ENCODE measurements at regions not wholly inside any gene's neighbourhood (a gene's known extent, or its start where the extent isn't known, plus 50 kb on each side); places are given as distances from the start of the nearest gene placed in this dataset.

DNA sequence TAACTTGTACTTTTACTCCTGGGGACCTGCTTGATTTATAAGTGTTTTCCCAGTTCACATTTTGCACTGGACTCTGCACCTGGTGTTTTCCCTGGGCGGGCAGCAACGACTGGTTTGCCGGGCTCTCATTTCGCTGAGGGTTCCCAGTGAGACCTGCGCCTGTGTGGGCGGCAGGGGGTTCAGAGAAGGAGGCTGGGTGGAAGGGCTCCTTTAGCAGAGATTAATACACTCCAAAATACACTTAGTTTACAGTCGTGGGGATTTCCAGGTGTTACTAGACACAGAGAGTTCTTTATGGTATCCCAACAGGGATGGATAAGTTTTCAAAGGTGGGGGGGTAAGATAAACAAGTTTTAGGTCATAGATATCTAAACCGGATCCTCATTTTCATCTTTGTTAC, 53.0 kb upstream of the SHISA3 start:
- Histone ChIP-seq H3K4me3 (no peak overlapping the region), H3K4me1 (no peaks in the 10 kb centered on the region), H3K27me3 (peaks cover 5% of the 10 kb centered on the region), H3K36me3 (no peaks in the 10 kb centered on the region), H3K9me3 (no peaks in the 10 kb centered on the region), H3K27ac (no peak overlapping the region)
- WGBS, 2 donors (ENCODE audit: low coverage in 1 of 2), result 40 to 41% methylated on average over 2 to 8 of the region's 8 CpGs
- TF ChIP-seq POLR2A (IDR thresholded peaks at IDR 0.05) (no peak), POLR2AphosphoS5 (IDR thresholded peaks at IDR 0.05) (no peak), EP300 (IDR thresholded peaks at IDR 0.05; ENCODE audit: low read depth) (no peak)
- TF ChIP-seq, protein P1, sequence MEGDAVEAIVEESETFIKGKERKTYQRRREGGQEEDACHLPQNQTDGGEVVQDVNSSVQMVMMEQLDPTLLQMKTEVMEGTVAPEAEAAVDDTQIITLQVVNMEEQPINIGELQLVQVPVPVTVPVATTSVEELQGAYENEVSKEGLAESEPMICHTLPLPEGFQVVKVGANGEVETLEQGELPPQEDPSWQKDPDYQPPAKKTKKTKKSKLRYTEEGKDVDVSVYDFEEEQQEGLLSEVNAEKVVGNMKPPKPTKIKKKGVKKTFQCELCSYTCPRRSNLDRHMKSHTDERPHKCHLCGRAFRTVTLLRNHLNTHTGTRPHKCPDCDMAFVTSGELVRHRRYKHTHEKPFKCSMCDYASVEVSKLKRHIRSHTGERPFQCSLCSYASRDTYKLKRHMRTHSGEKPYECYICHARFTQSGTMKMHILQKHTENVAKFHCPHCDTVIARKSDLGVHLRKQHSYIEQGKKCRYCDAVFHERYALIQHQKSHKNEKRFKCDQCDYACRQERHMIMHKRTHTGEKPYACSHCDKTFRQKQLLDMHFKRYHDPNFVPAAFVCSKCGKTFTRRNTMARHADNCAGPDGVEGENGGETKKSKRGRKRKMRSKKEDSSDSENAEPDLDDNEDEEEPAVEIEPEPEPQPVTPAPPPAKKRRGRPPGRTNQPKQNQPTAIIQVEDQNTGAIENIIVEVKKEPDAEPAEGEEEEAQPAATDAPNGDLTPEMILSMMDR (IDR thresholded peaks at IDR 0.05), result no peak
- no peak for DNase-seq
- intact Hi-C loops (cut with DNase I; ENCODE audit: low total_unique reads), result no loop called here
- in situ Hi-C loops (cut with MboI; ENCODE audit: low pct_ligation_motif_present in 1 of 4, low pct_unique_long_range_greater_than_20kb in 1 of 4, low sequenced_read_pairs in 3 of 4), result no loop called here

DNA sequence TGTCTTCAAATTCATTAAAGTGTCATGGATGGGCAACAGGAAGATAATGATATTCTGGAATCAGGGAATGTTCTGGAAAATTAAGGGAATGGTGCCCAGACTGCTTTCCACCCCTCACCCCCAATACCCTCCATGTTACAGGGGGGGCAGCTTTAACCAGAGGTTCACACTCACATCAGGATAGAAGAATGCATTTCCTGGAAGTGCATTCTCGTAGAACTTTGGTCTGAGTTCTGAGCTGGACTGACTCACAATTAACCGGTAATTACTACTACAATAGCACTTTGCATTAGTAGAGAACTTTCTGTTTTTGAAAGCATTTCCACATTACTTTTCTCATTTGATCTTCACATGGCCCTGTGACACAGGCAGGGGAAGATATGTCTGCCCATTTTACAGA, 52.5 kb upstream of the SHISA3 start:
- Histone ChIP-seq H3K36me3 (no peaks in the 10 kb centered on the region), H3K27me3 (peaks cover 5% of the 10 kb centered on the region), H3K9me3 (no peaks in the 10 kb centered on the region), H3K4me1 (no peaks in the 10 kb centered on the region), H3K4me3 (no peak overlapping the region), H3K27ac (no peak overlapping the region)
- intact Hi-C loops (cut with DNase I; ENCODE audit: low total_unique reads), result no loop called here
- TF ChIP-seq EP300 (IDR thresholded peaks at IDR 0.05; ENCODE audit: low read depth), result no peak
- TF ChIP-seq, protein P1 (IDR thresholded peaks at IDR 0.05), result no peak
- no peak for TF ChIP-seq POLR2AphosphoS5 (IDR thresholded peaks at IDR 0.05)
- no peak for TF ChIP-seq POLR2A (IDR thresholded peaks at IDR 0.05)
- 20 to 50% methylated on average over 1 to 2 of the region's 2 CpGs for WGBS, 2 donors (ENCODE audit: low coverage in 1 of 2)
- in situ Hi-C loops (cut with MboI; ENCODE audit: low pct_ligation_motif_present in 1 of 4, low pct_unique_long_range_greater_than_20kb in 1 of 4, low sequenced_read_pairs in 3 of 4), result no loop called here
- DNase-seq, result no peak

DNA sequence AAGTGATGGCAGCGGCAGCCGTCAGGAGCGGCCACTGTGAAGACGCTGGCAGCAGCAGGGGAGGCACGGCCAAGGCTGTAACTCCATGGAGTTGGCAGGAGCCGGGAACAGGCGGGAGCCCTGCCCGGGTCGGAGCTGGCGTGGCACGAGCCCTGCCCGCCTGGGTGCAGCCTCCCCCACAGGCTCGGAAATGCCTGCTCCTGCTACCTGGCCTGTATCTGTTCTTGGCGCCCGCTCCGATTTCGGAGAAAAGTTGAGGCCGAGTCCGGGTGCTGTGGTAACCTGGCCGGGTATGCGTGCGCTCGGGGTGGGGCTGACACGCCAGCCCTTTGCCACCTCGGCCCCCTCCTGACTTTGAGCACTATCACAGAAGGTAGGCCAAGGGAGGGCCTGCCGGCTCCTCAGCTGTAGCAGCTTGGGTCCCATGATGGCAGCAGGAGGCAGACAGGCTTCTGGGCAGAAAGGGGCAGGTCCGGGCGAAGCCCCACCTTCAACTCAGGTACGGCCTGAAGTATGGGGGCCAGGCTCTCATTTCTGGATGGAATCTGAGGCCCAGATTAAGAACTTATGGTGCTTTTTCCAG, 51.2 kb upstream of the SHISA3 start:
- Histone ChIP-seq H3K27me3 (peaks cover 5% of the 10 kb centered on the region), H3K4me3 (no peak overlapping the region), H3K27ac (no peak overlapping the region), H3K4me1 (no peaks in the 10 kb centered on the region), H3K36me3 (no peaks in the 10 kb centered on the region), H3K9me3 (no peaks in the 10 kb centered on the region)
- no peak for DNase-seq
- TF ChIP-seq, protein P1 (IDR thresholded peaks at IDR 0.05), result no peak
- TF ChIP-seq POLR2AphosphoS5 (IDR thresholded peaks at IDR 0.05) (no peak), POLR2A (IDR thresholded peaks at IDR 0.05) (no peak)
- in situ Hi-C loops (cut with MboI; ENCODE audit: low pct_ligation_motif_present in 1 of 4, low pct_unique_long_range_greater_than_20kb in 1 of 4, low sequenced_read_pairs in 3 of 4), result no loop called here
- intact Hi-C loops (cut with DNase I; ENCODE audit: low total_unique reads), result no loop called here
- WGBS, 2 donors (ENCODE audit: low coverage in 1 of 2), result 92 to 94% methylated on average over 3 to 29 of the region's 29 CpGs

DNA sequence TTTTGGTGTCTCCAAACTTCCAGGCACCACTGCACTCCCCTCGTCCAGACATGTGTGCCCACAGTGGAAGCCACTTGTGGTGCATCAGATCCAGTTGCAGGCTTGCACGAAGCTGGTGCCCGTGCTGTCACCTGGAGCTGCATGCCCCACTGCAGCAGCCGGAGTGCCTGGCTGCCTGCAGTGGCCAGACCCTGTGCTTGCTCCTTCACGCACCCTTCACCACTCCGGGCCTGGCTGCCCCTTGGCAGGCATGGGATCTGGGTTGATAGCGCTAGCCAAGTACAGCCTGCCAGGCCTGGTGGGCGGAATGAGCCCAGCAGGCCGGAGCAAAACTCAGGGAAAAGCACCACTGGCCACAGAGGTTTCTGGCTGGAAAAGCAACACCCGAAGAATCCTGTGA, 50.2 kb upstream of the SHISA3 start:
- H3K4me1 ChIP-seq, result no peaks in the 10 kb centered on the region
- no peak overlapping the region for H3K27ac ChIP-seq
- 92 to 100% methylated on average over 1 to 8 of the region's 10 CpGs for whole genome bisulfite sequencing, 2 donors (ENCODE audit: low coverage in 1 of 2)
- in situ Hi-C loops (cut with MboI; ENCODE audit: low pct_ligation_motif_present in 1 of 4, low pct_unique_long_range_greater_than_20kb in 1 of 4, low sequenced_read_pairs in 3 of 4), result no loop called here
- H3K9me3 ChIP-seq, result no peaks in the 10 kb centered on the region
- no peaks in the 10 kb centered on the region for H3K36me3 ChIP-seq
- no peak overlapping the region for H3K4me3 ChIP-seq
- DNase-seq, result no peak
- intact Hi-C loops (cut with DNase I; ENCODE audit: low total_unique reads), result no loop called here
- TF ChIP-seq, protein P1 (IDR thresholded peaks at IDR 0.05), result no peak
- TF ChIP-seq POLR2A (IDR thresholded peaks at IDR 0.05), result no peak
- H3K27me3 ChIP-seq, result peaks cover 5% of the 10 kb centered on the region

Measured in transverse colon (tissue), 4 donors.